LNCaP clone FGC (cell line): ENCODE measurements at regions not wholly inside any gene's neighbourhood (a gene's known extent, or its start where the extent isn't known, plus 50 kb on each side); places are given as distances from the start of the nearest gene placed in this dataset.

Experiments used
- DNase-seq: peaks from one replicate; pipeline ENCODE4 v3.0.0-alpha.2; 2011; ENCODE audit warnings: low read depth
- H3K4me3 ChIP-seq: 2 replicates; pipeline ENCODE4 v1.5.1; 2011; ENCODE audit warnings: mild to moderate bottlenecking, low read depth, low read length, control low read depth
- CTCF ChIP-seq: IDR thresholded peaks from 2 replicates; pipeline ENCODE4 v1.5.1; 2012; ENCODE audit warnings: mild to moderate bottlenecking; ENCODE audit not compliant: control insufficient read depth, insufficient read depth; ENCODE audit errors: extremely low read depth

- DNase-seq: no peak
- H3K4me3 ChIP-seq: no peak overlapping the region
- TF ChIP-seq CTCF: no peak
These were observed 160.5 kb upstream of the NAV2 start for GRCh38 chr11:19552161-19552560.

GRCh38 chr11:19551457-19551856, 161.2 kb upstream of the NAV2 start:
- no peak for TF ChIP-seq CTCF
- no peak for DNase-seq
- H3K4me3 ChIP-seq: no peak overlapping the region

- no peak overlapping the region for H3K4me3 ChIP-seq
- no peak for DNase-seq
- TF ChIP-seq CTCF: no peak
These were observed 165.6 kb upstream of the NAV2 start for GRCh38 chr11:19547044-19547443.

- no peak for TF ChIP-seq CTCF
- no peak for DNase-seq
- H3K4me3 ChIP-seq: no peak overlapping the region
These were observed 166.3 kb upstream of the NAV2 start for GRCh38 chr11:19546325-19546724.

- no peak for DNase-seq
- H3K4me3 ChIP-seq: no peak overlapping the region
- TF ChIP-seq CTCF: no peak
These were observed 171.1 kb upstream of the NAV2 start for GRCh38 chr11:19541521-19542049.

- H3K4me3 ChIP-seq: no peak overlapping the region
- no peak for DNase-seq
- no peak for TF ChIP-seq CTCF
These were observed 172.8 kb upstream of the NAV2 start for GRCh38 chr11:19539861-19540260.

- no peak for DNase-seq
- no peak for TF ChIP-seq CTCF
- no peak overlapping the region for H3K4me3 ChIP-seq
These were observed 174.7 kb upstream of the NAV2 start for GRCh38 chr11:19537803-19538453.
